Lower leg skin (tissue), 4 donors: ENCODE measurements at regions not wholly inside any gene's neighbourhood (a gene's known extent, or its start where the extent isn't known, plus 50 kb on each side); places are given as distances from the start of the nearest gene placed in this dataset.

Experiments
- DNase-seq, 2 donors: peaks; one replicate each; pipeline ENCODE4 v3.0.0-alpha.2; 2019; ENCODE audit warnings: low spot score in 2 of 2
- H3K4me3 ChIP-seq: fragments of 200-600 bp; sonication (generic); 2 replicates; pipeline ENCODE4 v1.5.1; 2017; ENCODE audit warnings: mild to moderate bottlenecking, low read depth; ENCODE audit not compliant: poor library complexity, severe bottlenecking
- CTCF ChIP-seq, 3 donors: fragments of 450-650 bp; IDR thresholded peaks; one replicate each; pipeline ENCODE4 v1.5.1; 2016; ENCODE audit warnings: antibody characterized with exemption in 3 of 3, mild to moderate bottlenecking in 3 of 3, moderate library complexity in 2 of 3
- POLR2A ChIP-seq, 2 donors: fragments of 450-650 bp; IDR thresholded peaks; one replicate each; pipeline ENCODE4 v1.6.1; 2016 to 2017; ENCODE audit warnings: antibody characterized with exemption in 2 of 2, mild to moderate bottlenecking in 1 of 2, moderate library complexity in 1 of 2
- WGBS, 2 donors: methylation state at CpG; one replicate each; pipeline ENCODE4 v1.1.5; 2018; 5-methylcytosine and 5-hydroxymethylcytosine counted together
- intact Hi-C: fragments of 100-400 bp; cut with DNase I; formaldehyde crosslinking; loops from one replicate; pipeline ENCODE4 v1.15.0; 2023; ENCODE audit warnings: low total_unique reads

- TF ChIP-seq POLR2A (IDR thresholded peaks at IDR 0.05) (no peak), CTCF (IDR thresholded peaks at IDR 0.05) (no peak)
- H3K4me3 ChIP-seq = no peak overlapping the region
- intact Hi-C loops = no loop called here
- WGBS, 2 donors = 84 to 85% methylated on average over 4 of the region's 4 CpGs
- DNase-seq = no peak
These were observed 101.2 kb upstream of the SLC4A4 start for GRCh38 chr4:71237641-71238040.

GRCh38 chr4:71239365-71239764, 99.5 kb upstream of the SLC4A4 start:
- DNase-seq = no peak
- WGBS, 2 donors = 76 to 78% methylated on average over 2 of the region's 2 CpGs
- H3K4me3 ChIP-seq = no peak overlapping the region
- intact Hi-C loops = no loop called here
- TF ChIP-seq POLR2A (IDR thresholded peaks at IDR 0.05) (no peak), CTCF (IDR thresholded peaks at IDR 0.05) (no peak)

GRCh38 chr4:71240094-71240493, 98.7 kb upstream of the SLC4A4 start:
- DNase-seq = no peak
- no peak overlapping the region for H3K4me3 ChIP-seq
- intact Hi-C loops = no loop called here
- WGBS, 2 donors = 93 to 96% methylated on average over 1 of the region's 1 CpG
- TF ChIP-seq CTCF (IDR thresholded peaks at IDR 0.05) = no peak
- TF ChIP-seq POLR2A (IDR thresholded peaks at IDR 0.05) = no peak

- TF ChIP-seq POLR2A (IDR thresholded peaks at IDR 0.05) = no peak
- no peak for TF ChIP-seq CTCF (IDR thresholded peaks at IDR 0.05)
- intact Hi-C loops = no loop called here
- no peak overlapping the region for H3K4me3 ChIP-seq
- DNase-seq = no peak
- WGBS, 2 donors = 73 to 75% methylated on average over 8 of the region's 8 CpGs
These were observed 97.1 kb upstream of the SLC4A4 start for GRCh38 chr4:71241501-71242288.

- DNase-seq = no peak
- WGBS, 2 donors = 93 to 97% methylated on average over 3 of the region's 3 CpGs
- TF ChIP-seq CTCF (IDR thresholded peaks at IDR 0.05) (no peak), POLR2A (IDR thresholded peaks at IDR 0.05) (no peak)
- intact Hi-C loops = no loop called here
- H3K4me3 ChIP-seq = no peak overlapping the region
These were observed 95.6 kb upstream of the SLC4A4 start for GRCh38 chr4:71243091-71243833.
